ENCODE measurements at regions not wholly inside any gene's neighbourhood (a gene's known extent, or its start where the extent isn't known, plus 50 kb on each side); places are given as distances from the start of the nearest gene placed in this dataset.

DNA sequence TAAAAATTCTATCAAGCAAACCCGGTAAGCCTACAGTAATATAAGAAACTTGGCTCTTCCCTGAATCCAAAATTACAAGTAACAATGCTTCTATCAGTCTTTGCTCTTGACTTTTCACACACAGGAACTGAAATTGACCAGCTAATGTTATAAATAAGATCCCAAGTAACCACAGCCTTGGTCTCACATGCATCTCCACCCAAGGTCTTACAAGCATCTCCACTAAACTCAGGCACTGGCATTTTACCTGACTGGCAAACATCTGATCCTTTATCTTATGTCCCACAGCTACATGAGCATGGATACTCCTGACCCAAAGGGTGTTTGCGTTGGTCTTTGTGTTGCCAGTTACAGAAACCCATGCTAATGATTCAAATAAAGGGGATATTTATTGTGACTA is 302.3 kb upstream of the EPHA4 start (continued):
- TF ChIP-seq, protein P1, sequence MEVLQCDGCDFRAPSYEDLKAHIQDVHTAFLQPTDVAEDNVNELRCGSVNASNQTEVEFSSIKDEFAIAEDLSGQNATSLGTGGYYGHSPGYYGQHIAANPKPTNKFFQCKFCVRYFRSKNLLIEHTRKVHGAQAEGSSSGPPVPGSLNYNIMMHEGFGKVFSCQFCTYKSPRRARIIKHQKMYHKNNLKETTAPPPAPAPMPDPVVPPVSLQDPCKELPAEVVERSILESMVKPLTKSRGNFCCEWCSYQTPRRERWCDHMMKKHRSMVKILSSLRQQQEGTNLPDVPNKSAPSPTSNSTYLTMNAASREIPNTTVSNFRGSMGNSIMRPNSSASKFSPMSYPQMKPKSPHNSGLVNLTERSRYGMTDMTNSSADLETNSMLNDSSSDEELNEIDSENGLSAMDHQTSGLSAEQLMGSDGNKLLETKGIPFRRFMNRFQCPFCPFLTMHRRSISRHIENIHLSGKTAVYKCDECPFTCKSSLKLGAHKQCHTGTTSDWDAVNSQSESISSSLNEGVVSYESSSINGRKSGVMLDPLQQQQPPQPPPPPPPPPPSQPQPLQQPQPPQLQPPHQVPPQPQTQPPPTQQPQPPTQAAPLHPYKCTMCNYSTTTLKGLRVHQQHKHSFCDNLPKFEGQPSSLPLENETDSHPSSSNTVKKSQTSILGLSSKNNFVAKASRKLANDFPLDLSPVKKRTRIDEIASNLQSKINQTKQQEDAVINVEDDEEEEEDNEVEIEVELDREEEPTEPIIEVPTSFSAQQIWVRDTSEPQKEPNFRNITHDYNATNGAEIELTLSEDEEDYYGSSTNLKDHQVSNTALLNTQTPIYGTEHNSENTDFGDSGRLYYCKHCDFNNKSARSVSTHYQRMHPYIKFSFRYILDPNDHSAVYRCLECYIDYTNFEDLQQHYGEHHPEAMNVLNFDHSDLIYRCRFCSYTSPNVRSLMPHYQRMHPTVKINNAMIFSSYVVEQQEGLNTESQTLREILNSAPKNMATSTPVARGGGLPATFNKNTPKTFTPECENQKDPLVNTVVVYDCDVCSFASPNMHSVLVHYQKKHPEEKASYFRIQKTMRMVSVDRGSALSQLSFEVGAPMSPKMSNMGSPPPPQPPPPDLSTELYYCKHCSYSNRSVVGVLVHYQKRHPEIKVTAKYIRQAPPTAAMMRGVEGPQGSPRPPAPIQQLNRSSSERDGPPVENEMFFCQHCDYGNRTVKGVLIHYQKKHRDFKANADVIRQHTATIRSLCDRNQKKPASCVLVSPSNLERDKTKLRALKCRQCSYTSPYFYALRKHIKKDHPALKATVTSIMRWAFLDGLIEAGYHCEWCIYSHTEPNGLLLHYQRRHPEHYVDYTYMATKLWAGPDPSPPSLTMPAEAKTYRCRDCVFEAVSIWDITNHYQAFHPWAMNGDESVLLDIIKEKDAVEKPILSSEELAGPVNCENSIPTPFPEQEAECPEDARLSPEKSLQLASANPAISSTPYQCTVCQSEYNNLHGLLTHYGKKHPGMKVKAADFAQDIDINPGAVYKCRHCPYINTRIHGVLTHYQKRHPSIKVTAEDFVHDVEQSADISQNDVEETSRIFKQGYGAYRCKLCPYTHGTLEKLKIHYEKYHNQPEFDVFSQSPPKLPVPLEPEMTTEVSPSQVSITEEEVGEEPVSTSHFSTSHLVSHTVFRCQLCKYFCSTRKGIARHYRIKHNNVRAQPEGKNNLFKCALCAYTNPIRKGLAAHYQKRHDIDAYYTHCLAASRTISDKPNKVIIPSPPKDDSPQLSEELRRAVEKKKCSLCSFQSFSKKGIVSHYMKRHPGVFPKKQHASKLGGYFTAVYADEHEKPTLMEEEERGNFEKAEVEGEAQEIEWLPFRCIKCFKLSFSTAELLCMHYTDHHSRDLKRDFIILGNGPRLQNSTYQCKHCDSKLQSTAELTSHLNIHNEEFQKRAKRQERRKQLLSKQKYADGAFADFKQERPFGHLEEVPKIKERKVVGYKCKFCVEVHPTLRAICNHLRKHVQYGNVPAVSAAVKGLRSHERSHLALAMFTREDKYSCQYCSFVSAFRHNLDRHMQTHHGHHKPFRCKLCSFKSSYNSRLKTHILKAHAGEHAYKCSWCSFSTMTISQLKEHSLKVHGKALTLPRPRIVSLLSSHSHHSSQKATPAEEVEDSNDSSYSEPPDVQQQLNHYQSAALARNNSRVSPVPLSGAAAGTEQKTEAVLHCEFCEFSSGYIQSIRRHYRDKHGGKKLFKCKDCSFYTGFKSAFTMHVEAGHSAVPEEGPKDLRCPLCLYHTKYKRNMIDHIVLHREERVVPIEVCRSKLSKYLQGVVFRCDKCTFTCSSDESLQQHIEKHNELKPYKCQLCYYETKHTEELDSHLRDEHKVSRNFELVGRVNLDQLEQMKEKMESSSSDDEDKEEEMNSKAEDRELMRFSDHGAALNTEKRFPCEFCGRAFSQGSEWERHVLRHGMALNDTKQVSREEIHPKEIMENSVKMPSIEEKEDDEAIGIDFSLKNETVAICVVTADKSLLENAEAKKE (CRISPR knock-in tag; IDR thresholded peaks at IDR 0.05) = no peak
- TF ChIP-seq ZNF114 (CRISPR knock-in tag; IDR thresholded peaks at IDR 0.05) = no peak
- no peak for TF ChIP-seq NANOG (IDR thresholded peaks at IDR 0.05; ENCODE audit: borderline replicate concordance)
- no peak for TF ChIP-seq JUNB (IDR thresholded peaks at IDR 0.05; ENCODE audit: unreplicated experiment)
- TF ChIP-seq, protein P2, sequence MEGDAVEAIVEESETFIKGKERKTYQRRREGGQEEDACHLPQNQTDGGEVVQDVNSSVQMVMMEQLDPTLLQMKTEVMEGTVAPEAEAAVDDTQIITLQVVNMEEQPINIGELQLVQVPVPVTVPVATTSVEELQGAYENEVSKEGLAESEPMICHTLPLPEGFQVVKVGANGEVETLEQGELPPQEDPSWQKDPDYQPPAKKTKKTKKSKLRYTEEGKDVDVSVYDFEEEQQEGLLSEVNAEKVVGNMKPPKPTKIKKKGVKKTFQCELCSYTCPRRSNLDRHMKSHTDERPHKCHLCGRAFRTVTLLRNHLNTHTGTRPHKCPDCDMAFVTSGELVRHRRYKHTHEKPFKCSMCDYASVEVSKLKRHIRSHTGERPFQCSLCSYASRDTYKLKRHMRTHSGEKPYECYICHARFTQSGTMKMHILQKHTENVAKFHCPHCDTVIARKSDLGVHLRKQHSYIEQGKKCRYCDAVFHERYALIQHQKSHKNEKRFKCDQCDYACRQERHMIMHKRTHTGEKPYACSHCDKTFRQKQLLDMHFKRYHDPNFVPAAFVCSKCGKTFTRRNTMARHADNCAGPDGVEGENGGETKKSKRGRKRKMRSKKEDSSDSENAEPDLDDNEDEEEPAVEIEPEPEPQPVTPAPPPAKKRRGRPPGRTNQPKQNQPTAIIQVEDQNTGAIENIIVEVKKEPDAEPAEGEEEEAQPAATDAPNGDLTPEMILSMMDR (conservative IDR thresholded peaks at IDR 0.05; ENCODE audit: low read depth in 2 of 2) = no peak
- TF ChIP-seq CREB1 (CRISPR knock-in tag; IDR thresholded peaks at IDR 0.05; ENCODE audit: low read depth) = no peak
- TF ChIP-seq POLR2AphosphoS5 (IDR thresholded peaks at IDR 0.05; ENCODE audit: low read depth) = no peak

DNA sequence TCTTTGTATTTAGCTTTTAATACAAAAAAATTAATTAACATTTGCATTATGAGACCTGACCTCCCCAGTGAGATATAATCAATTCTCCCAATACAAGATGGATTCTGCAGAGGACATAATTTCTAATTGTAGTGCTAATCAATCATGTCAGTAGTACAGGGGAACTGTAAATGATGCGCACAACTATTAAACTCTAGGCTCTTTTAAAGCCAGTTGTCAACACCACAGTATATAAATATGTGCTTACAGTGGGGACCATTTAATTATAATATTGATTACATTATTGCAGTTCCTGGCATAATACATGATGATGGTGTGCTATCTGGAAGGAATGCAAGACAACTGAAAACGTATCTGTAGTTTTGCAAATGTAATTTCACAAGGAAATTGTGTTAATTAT is 285.6 kb upstream of the EPHA4 start:
- Mint-ChIP-seq H3K27me3 (ENCODE audit: insufficient read depth, low read depth, poor library complexity) (no peaks in the 10 kb centered on the region), H3K27ac (no peak overlapping the region), H3K4me3 (no peak overlapping the region), H3K36me3 (ENCODE audit: low read depth) (no peaks in the 10 kb centered on the region), H3K4me1 (no peaks in the 10 kb centered on the region), H3K9me3 (no peaks in the 10 kb centered on the region)
- Histone ChIP-seq H3K36me3 (ENCODE audit: insufficient read depth) (no peaks in the 10 kb centered on the region), H3F3A (replicated peaks; ENCODE audit: low read depth) (no peaks in the 10 kb centered on the region), H3K4me1 (ENCODE audit: insufficient read depth) (no peaks in the 10 kb centered on the region), H3K9me2 (ENCODE audit: insufficient read depth) (peaks cover 5% of the 10 kb centered on the region; the same call in 1 of the 2 replicates), H2AFZ (no peak overlapping the region), H3K4me3 (no peak overlapping the region), H4K20me1 (replicated peaks; ENCODE audit: insufficient read depth) (no peaks in the 10 kb centered on the region), H3K4me2 (no peak overlapping the region), H3K27me3 (ENCODE audit: insufficient read depth) (no peaks in the 10 kb centered on the region), H3K27ac (ENCODE audit: low read depth) (no peak overlapping the region), H3K79me2 (replicated peaks; ENCODE audit: insufficient read depth) (no peaks in the 10 kb centered on the region)
- DNase-seq (ENCODE audit: low spot score) (no peak), ATAC-seq (no peak)
- TF ChIP-seq ZNF114 (CRISPR knock-in tag; IDR thresholded peaks at IDR 0.05) = no peak
- TF ChIP-seq, protein P2 (conservative IDR thresholded peaks at IDR 0.05; ENCODE audit: low read depth in 2 of 2) = no peak
- TF ChIP-seq NANOG (IDR thresholded peaks at IDR 0.05; ENCODE audit: borderline replicate concordance) = no peak
